ENCODE measurements at regions not wholly inside any gene's neighbourhood (a gene's known extent, or its start where the extent isn't known, plus 50 kb on each side); places are given as distances from the start of the nearest gene placed in this dataset.

GRCh38 chr11:71201936-71202597 lies 50.3 kb downstream of the SHANK2 start:
- no peak overlapping the region for H3K4me3 ChIP-seq (ENCODE audit: low read depth, low read length)
- no peak for DNase-seq (ENCODE audit: low read depth)
- no peak for TF ChIP-seq CTCF (IDR thresholded peaks at IDR 0.05; ENCODE audit: insufficient read depth, low read length)

GRCh38 chr11:71201231-71201630 lies 51.1 kb downstream of the SHANK2 start:
- H3K4me3 ChIP-seq (ENCODE audit: low read depth, low read length): no peak overlapping the region
- TF ChIP-seq CTCF (IDR thresholded peaks at IDR 0.05; ENCODE audit: insufficient read depth, low read length): no peak

GRCh38 chr11:71200761-71201160 lies 51.6 kb downstream of the SHANK2 start:
- no peak for TF ChIP-seq CTCF (IDR thresholded peaks at IDR 0.05; ENCODE audit: insufficient read depth, low read length)
- no peak overlapping the region for H3K4me3 ChIP-seq (ENCODE audit: low read depth, low read length)
- no peak for DNase-seq (ENCODE audit: low read depth)

More at GRCh38 chr11:71201231-71201630, 51.1 kb downstream of the SHANK2 start:
- no peak for DNase-seq (ENCODE audit: low read depth)

GRCh38 chr11:71200172-71200716 lies 52.1 kb downstream of the SHANK2 start:
- TF ChIP-seq CTCF (IDR thresholded peaks at IDR 0.05; ENCODE audit: insufficient read depth, low read length): no peak
- no peak for DNase-seq (ENCODE audit: low read depth)

GRCh38 chr11:71199226-71199820 lies 53.1 kb downstream of the SHANK2 start:
- TF ChIP-seq CTCF (IDR thresholded peaks at IDR 0.05; ENCODE audit: insufficient read depth, low read length): no peak
- no peak overlapping the region for H3K4me3 ChIP-seq (ENCODE audit: low read depth, low read length)
- DNase-seq (ENCODE audit: low read depth): no peak

More at GRCh38 chr11:71200172-71200716, 52.1 kb downstream of the SHANK2 start:
- H3K4me3 ChIP-seq (ENCODE audit: low read depth, low read length): no peak overlapping the region

GRCh38 chr11:71198823-71199165 lies 53.6 kb downstream of the SHANK2 start:
- no peak for DNase-seq (ENCODE audit: low read depth)
- TF ChIP-seq CTCF (IDR thresholded peaks at IDR 0.05; ENCODE audit: insufficient read depth, low read length): no peak
- H3K4me3 ChIP-seq (ENCODE audit: low read depth, low read length): no peak overlapping the region
